ENCODE measurements at regions not wholly inside any gene's neighbourhood (a gene's known extent, or its start where the extent isn't known, plus 50 kb on each side); places are given as distances from the start of the nearest gene placed in this dataset.

DNA sequence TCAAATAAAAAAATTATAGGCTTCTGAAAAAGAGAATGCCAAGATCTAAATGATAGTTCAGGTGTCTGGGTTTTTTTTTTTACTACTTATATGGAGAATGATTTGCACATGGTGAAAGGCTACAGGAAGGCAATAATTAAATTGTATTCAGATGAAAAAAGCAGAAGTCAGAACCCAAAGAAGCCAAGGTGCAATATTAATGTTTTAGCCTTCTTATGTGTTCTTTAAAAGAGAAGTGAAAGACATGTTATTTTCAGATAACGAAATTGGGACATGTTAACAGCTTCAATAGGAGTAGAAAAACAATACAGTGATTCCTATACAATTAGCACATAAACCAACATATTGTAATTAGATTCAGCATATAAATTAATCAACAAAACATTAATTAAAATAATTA lies 452.9 kb upstream of the PRMT6 start:
- TF ChIP-seq, protein P1, sequence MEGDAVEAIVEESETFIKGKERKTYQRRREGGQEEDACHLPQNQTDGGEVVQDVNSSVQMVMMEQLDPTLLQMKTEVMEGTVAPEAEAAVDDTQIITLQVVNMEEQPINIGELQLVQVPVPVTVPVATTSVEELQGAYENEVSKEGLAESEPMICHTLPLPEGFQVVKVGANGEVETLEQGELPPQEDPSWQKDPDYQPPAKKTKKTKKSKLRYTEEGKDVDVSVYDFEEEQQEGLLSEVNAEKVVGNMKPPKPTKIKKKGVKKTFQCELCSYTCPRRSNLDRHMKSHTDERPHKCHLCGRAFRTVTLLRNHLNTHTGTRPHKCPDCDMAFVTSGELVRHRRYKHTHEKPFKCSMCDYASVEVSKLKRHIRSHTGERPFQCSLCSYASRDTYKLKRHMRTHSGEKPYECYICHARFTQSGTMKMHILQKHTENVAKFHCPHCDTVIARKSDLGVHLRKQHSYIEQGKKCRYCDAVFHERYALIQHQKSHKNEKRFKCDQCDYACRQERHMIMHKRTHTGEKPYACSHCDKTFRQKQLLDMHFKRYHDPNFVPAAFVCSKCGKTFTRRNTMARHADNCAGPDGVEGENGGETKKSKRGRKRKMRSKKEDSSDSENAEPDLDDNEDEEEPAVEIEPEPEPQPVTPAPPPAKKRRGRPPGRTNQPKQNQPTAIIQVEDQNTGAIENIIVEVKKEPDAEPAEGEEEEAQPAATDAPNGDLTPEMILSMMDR (conservative IDR thresholded peaks at IDR 0.05; ENCODE audit: low read length), result no peak
- no peak for TF ChIP-seq EZH2phosphoT487 (IDR thresholded peaks at IDR 0.05; ENCODE audit: borderline replicate concordance)
